T-helper 1 cell treated with Interleukin-12 subunit alpha and Interleukin-12 subunit beta and Interleukin-4 antibody, amounts not matched to agents 30 μg/mL and 1 μg/mL, for 36 hours (primary cell): ENCODE measurements at regions not wholly inside any gene's neighbourhood (a gene's known extent, or its start where the extent isn't known, plus 50 kb on each side); places are given as distances from the start of the nearest gene placed in this dataset.
"Not testable (repeated sequence)": the region's sequence is repeated elsewhere in the genome, so short reads cannot be mapped to it uniquely, and the experiment has no call there.

Source experiments
- H3K27ac Mint-ChIP-seq: one replicate; pipeline ENCODE4 v1.8.0; 2021; ENCODE audit warnings: mild to moderate bottlenecking, mixed read lengths
- H3K27me3 Mint-ChIP-seq: one replicate; pipeline ENCODE4 v1.8.0; 2021; ENCODE audit warnings: low read depth, mixed read lengths
- H3K36me3 Mint-ChIP-seq: one replicate; pipeline ENCODE4 v1.8.0; 2021; ENCODE audit warnings: low read depth, mixed read lengths
- H3K4me1 Mint-ChIP-seq: one replicate; pipeline ENCODE4 v1.8.0; 2021; ENCODE audit warnings: low read depth, mixed read lengths
- H3K4me3 Mint-ChIP-seq: one replicate; pipeline ENCODE4 v1.8.0; 2021; ENCODE audit warnings: mild to moderate bottlenecking, moderate library complexity, mixed read lengths
- H3K9me3 Mint-ChIP-seq: one replicate; pipeline ENCODE4 v1.8.0; 2021; ENCODE audit warnings: mixed read lengths

- peaks cover 4% of the 10 kb centered on the region for H3K9me3 Mint-ChIP-seq
- H3K27me3 Mint-ChIP-seq, result no peaks in the 10 kb centered on the region
- H3K4me3 Mint-ChIP-seq, result no peak overlapping the region
- no peak overlapping the region for H3K27ac Mint-ChIP-seq
- no peaks in the 10 kb centered on the region for H3K36me3 Mint-ChIP-seq
- H3K4me1 Mint-ChIP-seq, result no peaks in the 10 kb centered on the region
Observed at GRCh38 chr1:96079581-96079980, 642.0 kb upstream of the PTBP2 start.

DNA sequence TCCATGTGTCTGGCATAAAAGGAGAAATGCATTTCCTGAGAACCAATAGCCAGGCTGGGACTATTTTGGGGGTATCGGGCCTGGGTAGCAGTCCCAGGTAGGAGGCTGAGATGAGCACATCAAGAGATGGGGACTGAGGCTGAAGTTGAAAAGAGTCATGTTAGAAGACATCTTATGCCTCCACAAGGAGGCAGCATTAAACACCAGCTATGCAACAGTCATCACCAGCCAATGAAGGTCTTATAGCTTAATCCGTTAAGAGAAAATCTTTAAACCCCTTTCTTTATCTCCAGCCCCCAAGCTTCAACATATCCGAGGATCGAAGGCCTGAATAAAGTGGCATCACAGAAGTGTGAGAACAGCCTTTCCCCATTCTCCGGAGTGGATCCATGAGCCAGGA lies 640.7 kb upstream of the PTBP2 start:
- Mint-ChIP-seq H3K27ac (no peak overlapping the region), H3K4me1 (no peaks in the 10 kb centered on the region), H3K36me3 (no peaks in the 10 kb centered on the region)

DNA sequence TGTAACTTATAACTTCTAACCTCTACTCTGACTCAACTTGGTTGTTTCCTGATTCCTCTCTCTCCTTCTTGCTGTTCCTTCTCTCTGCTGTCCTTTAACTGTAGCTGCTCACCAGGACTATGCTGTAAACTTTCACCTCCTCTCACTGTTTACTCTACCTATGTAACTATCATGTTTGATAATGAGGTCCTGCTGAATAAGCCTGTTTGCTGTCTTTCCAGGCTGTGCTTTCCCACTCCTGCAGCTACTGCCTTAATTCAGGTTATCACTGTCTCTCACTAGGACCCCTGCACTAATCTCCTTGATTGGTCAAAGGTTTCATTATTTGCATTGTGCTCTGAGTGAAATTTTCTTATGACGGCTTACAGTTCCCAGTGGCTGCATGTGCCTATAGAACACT lies 633.9 kb upstream of the PTBP2 start:
- Mint-ChIP-seq H3K9me3 (peaks cover 4% of the 10 kb centered on the region), H3K36me3 (no peaks in the 10 kb centered on the region), H3K27ac (no peak overlapping the region), H3K4me1 (no peaks in the 10 kb centered on the region), H3K4me3 (no peak overlapping the region), H3K27me3 (no peaks in the 10 kb centered on the region)

More for the DNA sequence above, 640.7 kb upstream of the PTBP2 start:
- Mint-ChIP-seq H3K4me3 (no peak overlapping the region), H3K27me3 (no peaks in the 10 kb centered on the region), H3K9me3 (peaks cover 4% of the 10 kb centered on the region)

GRCh38 chr1:96090134-96090533 lies 631.5 kb upstream of the PTBP2 start:
- Mint-ChIP-seq H3K27me3 (no peaks in the 10 kb centered on the region), H3K9me3 (no peaks in the 10 kb centered on the region), H3K4me3 (no peak overlapping the region), H3K27ac (no peak overlapping the region), H3K4me1 (no peaks in the 10 kb centered on the region), H3K36me3 (no peaks in the 10 kb centered on the region)

GRCh38 chr1:96095849-96096612 lies 625.6 kb upstream of the PTBP2 start:
- no peak overlapping the region for H3K4me3 Mint-ChIP-seq
- no peaks in the 10 kb centered on the region for H3K27me3 Mint-ChIP-seq
- no peak overlapping the region for H3K27ac Mint-ChIP-seq
- no peaks in the 10 kb centered on the region for H3K4me1 Mint-ChIP-seq
- no peaks in the 10 kb centered on the region for H3K9me3 Mint-ChIP-seq
- no peaks in the 10 kb centered on the region for H3K36me3 Mint-ChIP-seq

- no peaks in the 10 kb centered on the region for H3K27me3 Mint-ChIP-seq
- H3K9me3 Mint-ChIP-seq, result no peaks in the 10 kb centered on the region
- H3K27ac Mint-ChIP-seq, result no peak overlapping the region
- H3K4me1 Mint-ChIP-seq, result no peaks in the 10 kb centered on the region
- no peaks in the 10 kb centered on the region for H3K36me3 Mint-ChIP-seq
- H3K4me3 Mint-ChIP-seq, result no peak overlapping the region
Observed at GRCh38 chr1:96096613-96097321, 624.8 kb upstream of the PTBP2 start.

DNA sequence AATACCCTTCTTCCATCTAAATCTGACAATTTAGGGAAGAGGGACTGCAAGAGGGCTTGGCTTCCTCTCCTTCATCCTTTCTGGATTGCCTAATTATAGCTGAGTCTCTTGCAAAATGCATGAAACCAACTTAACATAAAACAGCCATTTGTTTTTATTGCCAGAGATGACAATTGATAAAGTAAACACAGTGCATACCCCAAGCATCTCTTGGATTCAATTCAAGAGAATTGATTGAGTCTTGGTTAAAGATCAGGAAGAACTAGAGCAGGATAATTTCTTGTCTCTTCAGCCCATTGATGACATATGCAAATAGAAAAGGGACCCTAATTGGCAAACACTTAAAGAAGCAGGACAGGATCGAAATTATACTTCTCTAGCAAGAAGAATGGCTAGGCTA lies 617.1 kb upstream of the PTBP2 start:
- Mint-ChIP-seq H3K4me3 (no peak overlapping the region), H3K4me1 (no peaks in the 10 kb centered on the region), H3K9me3 (peaks cover 10% of the 10 kb centered on the region), H3K36me3 (no peaks in the 10 kb centered on the region), H3K27me3 (no peaks in the 10 kb centered on the region), H3K27ac (no peak overlapping the region)

DNA sequence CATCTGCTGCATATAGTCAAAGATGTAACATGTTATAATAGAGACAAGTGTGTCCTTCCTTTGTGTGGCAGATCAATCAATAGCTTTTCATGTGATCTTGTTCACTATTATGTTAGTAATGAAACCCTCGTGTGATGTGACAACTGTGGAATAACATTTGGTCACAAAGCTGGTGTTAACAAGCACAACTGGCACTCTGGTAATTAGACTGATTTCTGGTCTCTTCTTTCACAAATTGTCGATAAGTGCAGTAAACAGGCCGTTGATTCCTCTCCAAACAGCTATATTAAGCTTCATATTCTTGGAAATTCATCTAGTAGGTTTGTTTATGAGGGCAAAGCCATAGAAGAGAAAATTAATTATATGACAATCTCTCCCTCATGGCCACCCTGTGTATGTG lies 616.7 kb upstream of the PTBP2 start:
- Mint-ChIP-seq H3K4me3 (no peak overlapping the region), H3K27me3 (no peaks in the 10 kb centered on the region), H3K27ac (no peak overlapping the region), H3K9me3 (peaks cover 10% of the 10 kb centered on the region), H3K4me1 (no peaks in the 10 kb centered on the region), H3K36me3 (no peaks in the 10 kb centered on the region)

- no peaks in the 10 kb centered on the region for H3K36me3 Mint-ChIP-seq
- H3K27ac Mint-ChIP-seq, result no peak overlapping the region
- H3K4me3 Mint-ChIP-seq, result no peak overlapping the region
- no peaks in the 10 kb centered on the region for H3K9me3 Mint-ChIP-seq
- H3K4me1 Mint-ChIP-seq, result no peaks in the 10 kb centered on the region
- H3K27me3 Mint-ChIP-seq, result no peaks in the 10 kb centered on the region
Observed at GRCh38 chr1:96116731-96117130, 604.9 kb upstream of the PTBP2 start.

- no peak overlapping the region for H3K27ac Mint-ChIP-seq
- no peaks in the 10 kb centered on the region for H3K4me1 Mint-ChIP-seq
- H3K9me3 Mint-ChIP-seq, result peaks cover 4% of the 10 kb centered on the region
- H3K36me3 Mint-ChIP-seq, result no peaks in the 10 kb centered on the region
- H3K4me3 Mint-ChIP-seq, result no peak overlapping the region
- H3K27me3 Mint-ChIP-seq, result no peaks in the 10 kb centered on the region
Observed at GRCh38 chr1:96130432-96130831, 591.2 kb upstream of the PTBP2 start.

DNA sequence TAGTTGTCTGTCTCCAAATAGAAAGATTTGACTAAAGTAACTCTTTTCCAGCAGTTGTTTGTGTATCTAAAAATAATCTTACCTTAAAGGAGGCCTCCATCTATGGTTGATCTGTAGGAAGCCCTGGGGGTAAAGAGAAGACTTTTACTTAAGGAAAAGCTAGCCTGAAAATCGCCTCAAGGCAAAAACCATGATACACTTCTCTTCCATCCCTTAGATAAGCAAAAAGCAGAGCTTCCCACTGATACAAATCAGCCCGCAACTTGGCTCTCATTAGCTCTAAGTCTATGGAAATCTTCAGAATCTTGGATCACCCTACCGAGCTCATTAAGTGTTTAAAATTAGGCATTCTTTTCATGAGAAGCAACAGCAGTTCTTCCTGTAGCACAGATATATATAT lies 576.9 kb upstream of the PTBP2 start:
- Mint-ChIP-seq H3K4me1 (no peaks in the 10 kb centered on the region), H3K9me3 (peaks cover 18% of the 10 kb centered on the region)

GRCh38 chr1:96145492-96145891 lies 576.1 kb upstream of the PTBP2 start:
- H3K27ac Mint-ChIP-seq, result no peak overlapping the region
- H3K36me3 Mint-ChIP-seq, result no peaks in the 10 kb centered on the region
- H3K4me1 Mint-ChIP-seq, result no peaks in the 10 kb centered on the region
- no peak overlapping the region for H3K4me3 Mint-ChIP-seq
- H3K27me3 Mint-ChIP-seq, result no peaks in the 10 kb centered on the region
- peaks cover 21% of the 10 kb centered on the region for H3K9me3 Mint-ChIP-seq

More for the DNA sequence above, 576.9 kb upstream of the PTBP2 start:
- no peak overlapping the region for H3K4me3 Mint-ChIP-seq
- H3K27ac Mint-ChIP-seq, result no peak overlapping the region
- no peaks in the 10 kb centered on the region for H3K27me3 Mint-ChIP-seq
- H3K36me3 Mint-ChIP-seq, result no peaks in the 10 kb centered on the region

DNA sequence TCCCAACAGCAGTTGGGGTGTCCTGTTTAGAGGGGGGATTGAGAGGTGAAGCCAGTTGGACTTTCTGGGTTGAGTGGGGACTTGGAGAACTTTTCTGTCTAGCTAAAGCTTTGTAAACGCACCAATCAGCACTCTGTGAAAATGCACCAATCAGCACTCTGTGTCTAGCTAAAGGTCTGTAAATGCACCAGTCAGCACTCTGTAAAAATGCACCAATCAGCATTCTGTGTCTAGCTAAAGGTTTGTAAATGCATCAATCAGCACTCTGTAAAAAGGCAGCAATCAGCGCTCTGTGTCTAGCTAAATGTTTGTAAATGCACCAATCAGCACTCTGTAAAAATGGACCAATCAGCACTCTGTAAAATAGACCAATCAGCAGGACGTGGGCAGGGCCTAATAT lies 568.6 kb upstream of the PTBP2 start:
- not testable (repeated sequence) for H3K27ac Mint-ChIP-seq, H3K4me1 Mint-ChIP-seq, H3K27me3 Mint-ChIP-seq, H3K4me3 Mint-ChIP-seq, H3K36me3 Mint-ChIP-seq
- H3K9me3 Mint-ChIP-seq, result peaks cover 18% of the 10 kb centered on the region

GRCh38 chr1:96157101-96157500 lies 564.5 kb upstream of the PTBP2 start:
- no peaks in the 10 kb centered on the region for H3K27me3 Mint-ChIP-seq

GRCh38 chr1:96159379-96159778 lies 562.2 kb upstream of the PTBP2 start:
- Mint-ChIP-seq H3K27me3 (no peaks in the 10 kb centered on the region), H3K27ac (no peak overlapping the region), H3K36me3 (no peaks in the 10 kb centered on the region), H3K9me3 (peaks cover 13% of the 10 kb centered on the region), H3K4me3 (no peak overlapping the region), H3K4me1 (no peaks in the 10 kb centered on the region)

More at GRCh38 chr1:96157101-96157500, 564.5 kb upstream of the PTBP2 start:
- no peaks in the 10 kb centered on the region for H3K4me1 Mint-ChIP-seq
- H3K27ac Mint-ChIP-seq, result no peak overlapping the region
- H3K9me3 Mint-ChIP-seq, result peaks cover 13% of the 10 kb centered on the region
- H3K36me3 Mint-ChIP-seq, result no peaks in the 10 kb centered on the region
- H3K4me3 Mint-ChIP-seq, result no peak overlapping the region
